Pancreas (tissue), 10 donors: ENCODE measurements at regions not wholly inside any gene's neighbourhood (a gene's known extent, or its start where the extent isn't known, plus 50 kb on each side); places are given as distances from the start of the nearest gene placed in this dataset.

Experiments used
- ATAC-seq, 4 donors: fragments of 200-7000 bp; cut with Tn5 transposase; one replicate each; pipeline versions ENCODE4 v1.8.0 to v1.9.1; 2020; ENCODE audit warnings: mild to moderate bottlenecking in 4 of 4, moderate library complexity in 4 of 4
- DNase-seq, 6 donors: peaks; one replicate each; pipeline ENCODE4 v3.0.0-alpha.2; 2020
- FAIRE-seq: peaks from 2 replicates; lab custom pipeline; 2012; peaks lifted over from hg19 to GRCh38; lab: Jason Lieb, UNC
- H3K27ac ChIP-seq, 4 donors: fragments of 200-600 bp; sonication (generic); 1 replicate in 3 of 4; 2 replicates in 1 of 4; pipeline versions ENCODE4 v1.5.0 to v1.8.0; 2020
- H3K27me3 ChIP-seq, 4 donors: fragments of 200-600 bp; one replicate each; pipeline ENCODE4 v1.8.0; 2021
- H3K36me3 ChIP-seq, 3 donors: fragments of 200-600 bp; sonication (generic) in 1 of 3; one replicate each; pipeline versions ENCODE4 v1.5.0 to v1.8.0; 2020 to 2021
- H3K4me1 ChIP-seq, 3 donors: fragments of 200-600 bp; one replicate each; pipeline ENCODE4 v1.8.0; 2021
- H3K4me3 ChIP-seq, 4 donors: fragments of 200-600 bp; sonication (generic) in 2 of 4; one replicate each; pipeline versions ENCODE4 v1.5.0 to v1.8.0; 2020 to 2021
- H3K9me3 ChIP-seq, 4 donors: fragments of 200-600 bp; one replicate each; pipeline ENCODE4 v1.8.0; 2021
- CTCF ChIP-seq, 4 donors: fragments of 200-600 bp; sonication (generic) in 3 of 4; IDR thresholded peaks; one replicate each; pipeline versions ENCODE4 v1.5.0 to v1.8.0; 2021; ENCODE audit warnings: antibody characterized with exemption in 4 of 4
- WGBS, 2 donors: extraction: QIAGEN DNeasy Blood & Tissue Kit; methylation state at CpG; one replicate each; pipeline ENCODE4 v1.1.7; 2013; 5-methylcytosine and 5-hydroxymethylcytosine counted together
- intact Hi-C, 3 donors: fragments of 100-400 bp; cut with DNase I; formaldehyde crosslinking; loops; one replicate each; pipeline versions ENCODE4 v1.11.1 to v1.14.2; 2022
- donor health status: healthy with polysubstance abuse.
- donor health status: DM: no; HTN: no; CAD: no; lungs with moderate emphysema.
- donor health status: DM: no; HTN: no; CAD: no.
- donor health status: control.
- donor health status: control.
- donor health status: Bipolar disorder and iron deficiency.
- donor health status: DM: yes; HTN: yes; CAD: no.
- donor health status: DM: no; HTN: no; CAD: no.
- donor health status: DM: no; HTN: no; CAD: no.
- donor health status: DM: yes; HTN: yes; CAD: no.

GRCh38 chr5:179410291-179411160 lies 65.3 kb upstream of the ADAMTS2 start:
- FAIRE-seq (no peak), DNase-seq (peak in 1 of 6 donors; percentile 55), ATAC-seq (no peak)
- H3K9me3 ChIP-seq, result no peaks in the 10 kb centered on the region
- no peak overlapping the region for H3K27ac ChIP-seq
- intact Hi-C loops, result no loop called here
- 81 to 86% methylated on average over 27 of the region's 27 CpGs for WGBS, 2 donors
- H3K4me3 ChIP-seq, result no peak overlapping the region
- H3K36me3 ChIP-seq, result no peaks in the 10 kb centered on the region
- no peaks in the 10 kb centered on the region for H3K4me1 ChIP-seq
- TF ChIP-seq CTCF (IDR thresholded peaks at IDR 0.05), result no peak
- no peaks in the 10 kb centered on the region for H3K27me3 ChIP-seq

GRCh38 chr5:179409806-179410205 lies 64.5 kb upstream of the ADAMTS2 start:
- no peak for TF ChIP-seq CTCF (IDR thresholded peaks at IDR 0.05)
- WGBS, 2 donors, result 86 to 95% methylated on average over 7 of the region's 7 CpGs
- H3K27me3 ChIP-seq, result no peaks in the 10 kb centered on the region
- H3K4me1 ChIP-seq, result no peaks in the 10 kb centered on the region
- ATAC-seq (no peak), FAIRE-seq (no peak), DNase-seq (no peak)
- H3K36me3 ChIP-seq, result no peaks in the 10 kb centered on the region
- H3K4me3 ChIP-seq, result no peak overlapping the region
- H3K9me3 ChIP-seq, result no peaks in the 10 kb centered on the region
- H3K27ac ChIP-seq, result no peak overlapping the region
- intact Hi-C loops, result no loop called here

GRCh38 chr5:179408611-179409010 lies 63.4 kb upstream of the ADAMTS2 start:
- no peak for TF ChIP-seq CTCF (IDR thresholded peaks at IDR 0.05)
- FAIRE-seq (no peak), DNase-seq (no peak)

GRCh38 chr5:179407191-179408175 lies 62.2 kb upstream of the ADAMTS2 start:
- no peak overlapping the region for H3K4me3 ChIP-seq
- no peak for FAIRE-seq
- H3K27me3 ChIP-seq, result no peaks in the 10 kb centered on the region

More at GRCh38 chr5:179408611-179409010, 63.4 kb upstream of the ADAMTS2 start:
- intact Hi-C loops, result no loop called here
- H3K27me3 ChIP-seq, result no peaks in the 10 kb centered on the region
- no peaks in the 10 kb centered on the region for H3K9me3 ChIP-seq
- no peak for ATAC-seq
- H3K36me3 ChIP-seq, result no peaks in the 10 kb centered on the region
- H3K27ac ChIP-seq, result no peak overlapping the region
- WGBS, 2 donors, result 72 to 73% methylated on average over 19 of the region's 19 CpGs
- H3K4me1 ChIP-seq, result no peaks in the 10 kb centered on the region
- no peak overlapping the region for H3K4me3 ChIP-seq

More at GRCh38 chr5:179407191-179408175, 62.2 kb upstream of the ADAMTS2 start:
- no peaks in the 10 kb centered on the region for H3K36me3 ChIP-seq
- H3K27ac ChIP-seq, result no peak overlapping the region
- intact Hi-C loops, result no loop called here
- 73 to 75% methylated on average over 16 of the region's 16 CpGs for WGBS, 2 donors
- no peaks in the 10 kb centered on the region for H3K4me1 ChIP-seq
- DNase-seq (no peak), ATAC-seq (peak in 1 of 4 donors; percentile 24)
- TF ChIP-seq CTCF (IDR thresholded peaks at IDR 0.05), result no peak
- H3K9me3 ChIP-seq, result no peaks in the 10 kb centered on the region
